HepG2 (cell line): ENCODE measurements at regions not wholly inside any gene's neighbourhood (a gene's known extent, or its start where the extent isn't known, plus 50 kb on each side); places are given as distances from the start of the nearest gene placed in this dataset.

Experiments used
- HDAC6 ChIP-seq: fragments of 200-600 bp; sonication (generic); IDR thresholded peaks from 2 replicates; pipeline ENCODE4 v1.7.0; 2017; ENCODE audit warnings: mild to moderate bottlenecking, antibody characterized with exemption, low read length, low read depth
- KLF11 ChIP-seq: IDR thresholded peaks from 2 replicates; pipeline ENCODE4 v1.6.1; 2016; ENCODE audit warnings: missing compliant biosample characterization
- MAX ChIP-seq: IDR thresholded peaks from 2 replicates; pipeline ENCODE4 v1.6.1; 2012; ENCODE audit warnings: inconsistent platforms
- ZNF207 ChIP-seq: fragments of 450-650 bp; IDR thresholded peaks from 2 replicates; pipeline ENCODE4 v1.6.1; 2016; ENCODE audit warnings: antibody characterized with exemption, borderline replicate concordance

- TF ChIP-seq MAX, result no peak
- TF ChIP-seq ZNF207, result no peak
- TF ChIP-seq KLF11 (CRISPR knock-in tag), result no peak
- no peak for TF ChIP-seq HDAC6
Measured at GRCh38 chr3:40951636-40952035, 247.7 kb upstream of the CTNNB1 start.
